Liver (tissue), 8 donors: ENCODE measurements at regions not wholly inside any gene's neighbourhood (a gene's known extent, or its start where the extent isn't known, plus 50 kb on each side); places are given as distances from the start of the nearest gene placed in this dataset.

ENCODE experiments used
- DNase-seq: peaks from one replicate; pipeline ENCODE4 v3.0.0-alpha.2; 2017; ENCODE audit warnings: low spot score
- H3K27ac ChIP-seq, 2 donors: one replicate each; pipeline ENCODE4 v1.7.0; 2013; ENCODE audit warnings: inconsistent platforms in 2 of 2, low read length in 2 of 2, control low read depth in 1 of 2, low read depth in 1 of 2, mild to moderate bottlenecking in 1 of 2
- H3K27me3 ChIP-seq, 4 donors: one replicate each; pipeline versions ENCODE4 v1.6.1 to v1.7.0; 2013; ENCODE audit warnings: low read length in 3 of 4, inconsistent platforms in 1 of 4, mild to moderate bottlenecking in 1 of 4, moderate library complexity in 1 of 4; ENCODE audit not compliant: control insufficient read depth in 4 of 4, insufficient read depth in 4 of 4
- H3K36me3 ChIP-seq, 4 donors: one replicate each; pipeline versions ENCODE4 v1.6.1 to v1.7.0; 2013; ENCODE audit warnings: low read length in 3 of 4, mild to moderate bottlenecking in 3 of 4, low read depth in 1 of 4, moderate library complexity in 1 of 4; ENCODE audit not compliant: control insufficient read depth in 4 of 4, insufficient read depth in 3 of 4
- H3K4me1 ChIP-seq, 4 donors: one replicate each; pipeline versions ENCODE4 v1.6.1 to v1.7.0; 2013; ENCODE audit warnings: low read length in 3 of 4, mild to moderate bottlenecking in 3 of 4, moderate library complexity in 1 of 4; ENCODE audit not compliant: control insufficient read depth in 4 of 4, insufficient read depth in 4 of 4
- H3K4me3 ChIP-seq, 3 donors: one replicate each; pipeline versions ENCODE4 v1.6.1 to v1.7.0; 2013; ENCODE audit warnings: low read length in 3 of 3, control low read depth in 1 of 3, low read depth in 1 of 3, mild to moderate bottlenecking in 1 of 3
- H3K9ac ChIP-seq, 2 donors: one replicate each; pipeline ENCODE4 v1.7.0; 2013; ENCODE audit warnings: low read length in 2 of 2, mild to moderate bottlenecking in 2 of 2, moderate library complexity in 2 of 2, control low read depth in 1 of 2, low read depth in 1 of 2
- H3K9me3 ChIP-seq, 4 donors: one replicate each; pipeline versions ENCODE4 v1.6.1 to v1.7.0; 2013; ENCODE audit warnings: low read length in 3 of 4; ENCODE audit not compliant: control insufficient read depth in 4 of 4
- EGR1 ChIP-seq, 2 donors: IDR thresholded peaks; 2 replicates each; pipeline ENCODE4 v1.6.1; 2016 to 2018; ENCODE audit warnings: antibody characterized with exemption in 2 of 2, low read depth in 2 of 2
- FOXA1 ChIP-seq: IDR thresholded peaks from 2 replicates; pipeline ENCODE4 v1.6.1; 2016; ENCODE audit warnings: antibody characterized with exemption
- FOXA2 ChIP-seq: IDR thresholded peaks from 2 replicates; pipeline ENCODE4 v1.6.1; 2016; ENCODE audit warnings: antibody characterized with exemption
- GABPA ChIP-seq, 2 donors: IDR thresholded peaks in 1 of 2; conservative IDR thresholded peaks in 1 of 2; 2 replicates each; pipeline ENCODE4 v1.6.1; 2016; ENCODE audit warnings: antibody characterized with exemption in 2 of 2, mild to moderate bottlenecking in 1 of 2, moderate library complexity in 1 of 2
- HNF4A ChIP-seq, 2 donors: conservative IDR thresholded peaks; 2 replicates each; pipeline ENCODE4 v1.6.1; 2016; ENCODE audit warnings: antibody characterized with exemption in 2 of 2, mild to moderate bottlenecking in 2 of 2
- HNF4G ChIP-seq: IDR thresholded peaks from 2 replicates; pipeline ENCODE4 v1.6.1; 2016; ENCODE audit warnings: antibody characterized with exemption
- JUND ChIP-seq, 2 donors: IDR thresholded peaks; 2 replicates each; pipeline ENCODE4 v1.6.1; 2016; ENCODE audit warnings: antibody characterized with exemption in 2 of 2
- NR2F2 ChIP-seq: IDR thresholded peaks from 2 replicates; pipeline ENCODE4 v1.6.1; 2016; ENCODE audit warnings: antibody characterized with exemption
- RAD21 ChIP-seq, 2 donors: IDR thresholded peaks; 2 replicates each; pipeline ENCODE4 v1.6.1; 2016; ENCODE audit warnings: antibody characterized with exemption in 2 of 2, mild to moderate bottlenecking in 2 of 2
- RXRA ChIP-seq, 2 donors: IDR thresholded peaks; 2 replicates each; pipeline ENCODE4 v1.6.1; 2017 to 2018; ENCODE audit warnings: antibody characterized with exemption in 2 of 2, mild to moderate bottlenecking in 1 of 2
- SP1 ChIP-seq: IDR thresholded peaks from 2 replicates; pipeline ENCODE4 v1.6.1; 2018; ENCODE audit warnings: antibody characterized with exemption, mild to moderate bottlenecking
- TAF1 ChIP-seq: conservative IDR thresholded peaks from 2 replicates; pipeline ENCODE4 v1.6.1; 2016; ENCODE audit warnings: antibody characterized with exemption, mild to moderate bottlenecking
- YY1 ChIP-seq: IDR thresholded peaks from 2 replicates; pipeline ENCODE4 v1.6.1; 2016; ENCODE audit warnings: antibody characterized with exemption, mild to moderate bottlenecking
- WGBS: extraction: QIAGEN DNeasy Blood & Tissue Kit; methylation state at CpG from one replicate; pipeline ENCODE4 v1.1.7; 2013; 5-methylcytosine and 5-hydroxymethylcytosine counted together
- TF ChIP-seq, protein P1 (sequence below): fragments of 150-350 bp; IDR thresholded peaks from 2 replicates; pipeline ENCODE4 v1.5.1; 2017; ENCODE audit warnings: improper control_type of control experiment, low read depth, low read length; ENCODE audit not compliant: missing input control
- TF ChIP-seq, protein P2 (sequence below): IDR thresholded peaks from 2 replicates; pipeline ENCODE4 v1.6.1; 2016; ENCODE audit warnings: antibody characterized with exemption
- TF ChIP-seq, protein P3 (sequence below): IDR thresholded peaks from 2 replicates; pipeline ENCODE4 v1.6.1; 2016; ENCODE audit warnings: antibody characterized with exemption, mild to moderate bottlenecking
- TF ChIP-seq, protein P4 (sequence below): IDR thresholded peaks from 2 replicates; pipeline ENCODE4 v1.6.1; 2016; ENCODE audit warnings: antibody characterized with exemption
- TF ChIP-seq, protein P5 (sequence below): IDR thresholded peaks from 2 replicates; pipeline ENCODE4 v1.6.1; 2016; ENCODE audit warnings: antibody characterized with exemption
- donor health status: healthy.
- donor health status: healthy.
- donor health status: healthy.
- donor health status: healthy.
- donor health status: healthy.

DNA sequence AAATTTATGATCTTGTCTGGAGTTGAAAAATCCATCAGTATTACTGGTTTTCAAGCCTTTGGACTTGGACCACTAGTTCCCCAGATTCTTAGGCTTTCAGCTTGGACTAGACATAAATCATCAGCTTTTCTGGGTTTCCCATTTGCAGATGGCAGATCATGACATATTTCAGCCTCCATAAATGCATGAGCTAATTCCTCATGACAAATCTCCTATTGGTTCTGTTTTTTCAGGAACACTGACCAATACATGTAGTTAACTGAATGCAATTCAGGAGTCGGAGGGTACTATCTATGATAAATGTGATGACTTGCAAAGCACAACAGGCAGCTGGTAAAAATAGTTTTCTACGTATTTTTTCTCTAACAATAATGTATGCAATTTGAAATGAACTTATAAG, 635.6 kb downstream of the TRAM1L1 start:
- WGBS, result 73% methylated on average over 2 of the region's 2 CpGs

DNA sequence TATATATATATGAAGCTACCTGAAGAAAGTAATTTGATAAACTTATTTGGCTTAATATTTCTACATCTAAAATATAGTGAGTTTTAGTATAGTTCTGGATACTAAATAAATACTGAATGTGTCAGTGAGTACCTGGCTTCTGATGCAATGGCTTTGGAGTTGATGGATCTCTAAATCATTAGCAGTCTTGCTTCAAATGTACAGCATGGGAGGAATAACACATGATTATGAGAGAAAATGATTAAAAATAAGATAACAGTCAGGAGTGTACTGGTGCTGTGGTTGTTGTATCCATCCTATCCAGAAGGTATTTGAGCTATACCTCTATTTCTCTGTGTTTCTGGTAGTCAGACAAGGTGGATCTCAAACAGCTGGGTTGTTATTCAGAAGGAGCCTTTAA, 641.3 kb downstream of the TRAM1L1 start:
- Histone ChIP-seq H3K9me3 (no peaks in the 10 kb centered on the region), H3K27ac (no peak overlapping the region), H3K27me3 (no peaks in the 10 kb centered on the region), H3K36me3 (no peaks in the 10 kb centered on the region), H3K4me3 (no peak overlapping the region), H3K4me1 (no peaks in the 10 kb centered on the region), H3K9ac (no peak overlapping the region)
- no peak for DNase-seq
- no peak for TF ChIP-seq NR2F2
- TF ChIP-seq, protein P1, sequence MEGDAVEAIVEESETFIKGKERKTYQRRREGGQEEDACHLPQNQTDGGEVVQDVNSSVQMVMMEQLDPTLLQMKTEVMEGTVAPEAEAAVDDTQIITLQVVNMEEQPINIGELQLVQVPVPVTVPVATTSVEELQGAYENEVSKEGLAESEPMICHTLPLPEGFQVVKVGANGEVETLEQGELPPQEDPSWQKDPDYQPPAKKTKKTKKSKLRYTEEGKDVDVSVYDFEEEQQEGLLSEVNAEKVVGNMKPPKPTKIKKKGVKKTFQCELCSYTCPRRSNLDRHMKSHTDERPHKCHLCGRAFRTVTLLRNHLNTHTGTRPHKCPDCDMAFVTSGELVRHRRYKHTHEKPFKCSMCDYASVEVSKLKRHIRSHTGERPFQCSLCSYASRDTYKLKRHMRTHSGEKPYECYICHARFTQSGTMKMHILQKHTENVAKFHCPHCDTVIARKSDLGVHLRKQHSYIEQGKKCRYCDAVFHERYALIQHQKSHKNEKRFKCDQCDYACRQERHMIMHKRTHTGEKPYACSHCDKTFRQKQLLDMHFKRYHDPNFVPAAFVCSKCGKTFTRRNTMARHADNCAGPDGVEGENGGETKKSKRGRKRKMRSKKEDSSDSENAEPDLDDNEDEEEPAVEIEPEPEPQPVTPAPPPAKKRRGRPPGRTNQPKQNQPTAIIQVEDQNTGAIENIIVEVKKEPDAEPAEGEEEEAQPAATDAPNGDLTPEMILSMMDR, result no peak
- TF ChIP-seq EGR1 (IDR thresholded peaks at IDR 0.05; ENCODE audit: low read depth in 2 of 2), result no peak
- TF ChIP-seq FOXA1, result no peak
- TF ChIP-seq, protein P2, sequence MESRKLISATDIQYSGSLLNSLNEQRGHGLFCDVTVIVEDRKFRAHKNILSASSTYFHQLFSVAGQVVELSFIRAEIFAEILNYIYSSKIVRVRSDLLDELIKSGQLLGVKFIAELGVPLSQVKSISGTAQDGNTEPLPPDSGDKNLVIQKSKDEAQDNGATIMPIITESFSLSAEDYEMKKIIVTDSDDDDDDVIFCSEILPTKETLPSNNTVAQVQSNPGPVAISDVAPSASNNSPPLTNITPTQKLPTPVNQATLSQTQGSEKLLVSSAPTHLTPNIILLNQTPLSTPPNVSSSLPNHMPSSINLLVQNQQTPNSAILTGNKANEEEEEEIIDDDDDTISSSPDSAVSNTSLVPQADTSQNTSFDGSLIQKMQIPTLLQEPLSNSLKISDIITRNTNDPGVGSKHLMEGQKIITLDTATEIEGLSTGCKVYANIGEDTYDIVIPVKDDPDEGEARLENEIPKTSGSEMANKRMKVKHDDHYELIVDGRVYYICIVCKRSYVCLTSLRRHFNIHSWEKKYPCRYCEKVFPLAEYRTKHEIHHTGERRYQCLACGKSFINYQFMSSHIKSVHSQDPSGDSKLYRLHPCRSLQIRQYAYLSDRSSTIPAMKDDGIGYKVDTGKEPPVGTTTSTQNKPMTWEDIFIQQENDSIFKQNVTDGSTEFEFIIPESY, result no peak
- TF ChIP-seq HNF4G, result no peak
- TF ChIP-seq, protein P3, sequence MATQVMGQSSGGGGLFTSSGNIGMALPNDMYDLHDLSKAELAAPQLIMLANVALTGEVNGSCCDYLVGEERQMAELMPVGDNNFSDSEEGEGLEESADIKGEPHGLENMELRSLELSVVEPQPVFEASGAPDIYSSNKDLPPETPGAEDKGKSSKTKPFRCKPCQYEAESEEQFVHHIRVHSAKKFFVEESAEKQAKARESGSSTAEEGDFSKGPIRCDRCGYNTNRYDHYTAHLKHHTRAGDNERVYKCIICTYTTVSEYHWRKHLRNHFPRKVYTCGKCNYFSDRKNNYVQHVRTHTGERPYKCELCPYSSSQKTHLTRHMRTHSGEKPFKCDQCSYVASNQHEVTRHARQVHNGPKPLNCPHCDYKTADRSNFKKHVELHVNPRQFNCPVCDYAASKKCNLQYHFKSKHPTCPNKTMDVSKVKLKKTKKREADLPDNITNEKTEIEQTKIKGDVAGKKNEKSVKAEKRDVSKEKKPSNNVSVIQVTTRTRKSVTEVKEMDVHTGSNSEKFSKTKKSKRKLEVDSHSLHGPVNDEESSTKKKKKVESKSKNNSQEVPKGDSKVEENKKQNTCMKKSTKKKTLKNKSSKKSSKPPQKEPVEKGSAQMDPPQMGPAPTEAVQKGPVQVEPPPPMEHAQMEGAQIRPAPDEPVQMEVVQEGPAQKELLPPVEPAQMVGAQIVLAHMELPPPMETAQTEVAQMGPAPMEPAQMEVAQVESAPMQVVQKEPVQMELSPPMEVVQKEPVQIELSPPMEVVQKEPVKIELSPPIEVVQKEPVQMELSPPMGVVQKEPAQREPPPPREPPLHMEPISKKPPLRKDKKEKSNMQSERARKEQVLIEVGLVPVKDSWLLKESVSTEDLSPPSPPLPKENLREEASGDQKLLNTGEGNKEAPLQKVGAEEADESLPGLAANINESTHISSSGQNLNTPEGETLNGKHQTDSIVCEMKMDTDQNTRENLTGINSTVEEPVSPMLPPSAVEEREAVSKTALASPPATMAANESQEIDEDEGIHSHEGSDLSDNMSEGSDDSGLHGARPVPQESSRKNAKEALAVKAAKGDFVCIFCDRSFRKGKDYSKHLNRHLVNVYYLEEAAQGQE, result no peak
- no peak for TF ChIP-seq HNF4A (conservative IDR thresholded peaks at IDR 0.05)
- no peak for TF ChIP-seq GABPA (IDR thresholded peaks at IDR 0.05 in 1 of 2, conservative IDR thresholded peaks at IDR 0.05 in 1 of 2)
- TF ChIP-seq FOXA2, result no peak
- TF ChIP-seq, protein P4, sequence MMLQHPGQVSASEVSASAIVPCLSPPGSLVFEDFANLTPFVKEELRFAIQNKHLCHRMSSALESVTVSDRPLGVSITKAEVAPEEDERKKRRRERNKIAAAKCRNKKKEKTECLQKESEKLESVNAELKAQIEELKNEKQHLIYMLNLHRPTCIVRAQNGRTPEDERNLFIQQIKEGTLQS, result no peak
- TF ChIP-seq TAF1, result no peak
- TF ChIP-seq SP1, result no peak
- no peak for TF ChIP-seq RXRA (IDR thresholded peaks at IDR 0.05)
- no peak for TF ChIP-seq YY1
- TF ChIP-seq RAD21 (IDR thresholded peaks at IDR 0.05), result no peak
- no peak for TF ChIP-seq JUND (IDR thresholded peaks at IDR 0.05)

More for the DNA sequence above, 635.6 kb downstream of the TRAM1L1 start:
- H3K9ac ChIP-seq, result no peak overlapping the region
- no peaks in the 10 kb centered on the region for H3K27me3 ChIP-seq
- no peak for DNase-seq
- no peaks in the 10 kb centered on the region for H3K4me1 ChIP-seq
- no peaks in the 10 kb centered on the region for H3K36me3 ChIP-seq
- H3K27ac ChIP-seq, result no peak overlapping the region
- no peaks in the 10 kb centered on the region for H3K9me3 ChIP-seq
- H3K4me3 ChIP-seq, result no peak overlapping the region
- no peak for TF ChIP-seq FOXA1
- no peak for TF ChIP-seq NR2F2
- TF ChIP-seq SP1, result no peak
- TF ChIP-seq, protein P1, result no peak
- no peak for TF ChIP-seq YY1
- TF ChIP-seq RXRA (IDR thresholded peaks at IDR 0.05), result no peak
- no peak for TF ChIP-seq RAD21 (IDR thresholded peaks at IDR 0.05)
- no peak for TF ChIP-seq TAF1
- TF ChIP-seq EGR1 (IDR thresholded peaks at IDR 0.05; ENCODE audit: low read depth in 2 of 2), result no peak
- TF ChIP-seq, protein P5, sequence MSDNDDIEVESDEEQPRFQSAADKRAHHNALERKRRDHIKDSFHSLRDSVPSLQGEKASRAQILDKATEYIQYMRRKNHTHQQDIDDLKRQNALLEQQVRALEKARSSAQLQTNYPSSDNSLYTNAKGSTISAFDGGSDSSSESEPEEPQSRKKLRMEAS, result no peak
